ENCODE measurements at regions not wholly inside any gene's neighbourhood (a gene's known extent, or its start where the extent isn't known, plus 50 kb on each side); places are given as distances from the start of the nearest gene placed in this dataset.

DNA sequence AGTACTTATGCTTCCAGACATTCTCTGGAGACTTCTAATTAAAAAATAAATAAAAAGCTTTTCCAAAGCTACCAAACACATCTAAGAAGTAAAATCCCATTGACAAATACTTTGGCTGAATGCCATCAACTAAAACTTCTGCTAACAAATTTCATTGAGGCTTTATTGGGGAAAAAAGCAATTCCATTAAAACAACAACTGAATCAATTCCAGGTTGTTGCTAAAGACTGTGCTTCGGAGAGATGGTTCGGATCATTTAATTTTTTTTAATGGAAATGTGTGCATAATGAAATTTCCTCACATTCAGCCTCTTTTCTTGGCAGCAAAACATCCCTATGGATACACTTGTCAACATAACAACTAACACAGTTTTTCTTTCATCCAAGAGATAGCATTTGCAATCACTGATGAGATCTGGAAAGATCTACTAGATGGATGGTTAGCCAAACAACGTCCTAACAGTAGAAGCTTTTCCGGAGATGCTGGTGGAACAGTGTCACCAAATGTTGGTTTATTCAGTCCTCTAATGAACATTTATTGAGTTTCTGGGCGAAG, 446.1 kb upstream of the FAM98A start:
- CTCF ChIA-PET = interaction anchor here (0.7 kb wide), 1 partner anchor 641 kb away, joined by 3 read pairs; no protein-coding TSS in a partner anchor

DNA sequence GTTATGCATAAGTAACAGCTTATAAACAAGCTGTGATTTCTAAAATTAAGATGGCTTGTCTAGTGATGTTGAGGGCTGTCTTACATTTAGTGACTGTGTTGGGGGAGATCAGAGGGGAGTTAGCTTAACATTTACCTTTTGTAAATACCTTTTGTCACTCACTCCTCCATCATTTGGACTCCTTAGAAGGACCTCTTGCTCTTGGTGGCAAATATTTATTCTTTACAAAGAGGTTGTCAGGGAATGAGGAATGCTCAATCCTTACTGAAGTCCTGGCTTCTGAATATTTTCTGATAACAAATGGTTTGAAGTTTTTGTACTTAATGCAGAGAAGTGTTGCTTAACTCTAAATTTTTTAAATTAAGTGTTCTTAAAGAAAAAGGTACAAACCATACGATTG, 438.8 kb upstream of the FAM98A start:
- BruUV-seq (replicated peaks) = no TSS peak
- Histone ChIP-seq H3K4me3 (ENCODE audit: low read depth, low read length) (no peak overlapping the region), H3K27me3 (replicated peaks; ENCODE audit: control insufficient read depth, insufficient read depth, low read length) (no peaks in the 10 kb centered on the region), H3K9me3 (no peaks in the 10 kb centered on the region), H3K4me1 (no peaks in the 10 kb centered on the region), H3K36me3 (ENCODE audit: control insufficient read depth, insufficient read depth, low read length) (no peaks in the 10 kb centered on the region)
- Mint-ChIP-seq H3K9me3 (ENCODE audit: unreplicated experiment) (peaks cover under 1% of the 10 kb centered on the region), H3K4me3 (ENCODE audit: unreplicated experiment) (no peak overlapping the region), H3K36me3 (ENCODE audit: insufficient read depth, unreplicated experiment) (no peaks in the 10 kb centered on the region), H3K27ac (ENCODE audit: unreplicated experiment) (no peak overlapping the region), H3K27me3 (ENCODE audit: insufficient read depth, unreplicated experiment) (no peaks in the 10 kb centered on the region), H3K4me1 (ENCODE audit: low read depth, unreplicated experiment) (no peaks in the 10 kb centered on the region)
- intact Hi-C loops (cut with micrococcal nuclease; ENCODE audit: unreplicated experiment) = no loop called here
- no peak for DNase-seq
- CTCF ChIA-PET = no interaction called here
- TF ChIP-seq, protein P1, sequence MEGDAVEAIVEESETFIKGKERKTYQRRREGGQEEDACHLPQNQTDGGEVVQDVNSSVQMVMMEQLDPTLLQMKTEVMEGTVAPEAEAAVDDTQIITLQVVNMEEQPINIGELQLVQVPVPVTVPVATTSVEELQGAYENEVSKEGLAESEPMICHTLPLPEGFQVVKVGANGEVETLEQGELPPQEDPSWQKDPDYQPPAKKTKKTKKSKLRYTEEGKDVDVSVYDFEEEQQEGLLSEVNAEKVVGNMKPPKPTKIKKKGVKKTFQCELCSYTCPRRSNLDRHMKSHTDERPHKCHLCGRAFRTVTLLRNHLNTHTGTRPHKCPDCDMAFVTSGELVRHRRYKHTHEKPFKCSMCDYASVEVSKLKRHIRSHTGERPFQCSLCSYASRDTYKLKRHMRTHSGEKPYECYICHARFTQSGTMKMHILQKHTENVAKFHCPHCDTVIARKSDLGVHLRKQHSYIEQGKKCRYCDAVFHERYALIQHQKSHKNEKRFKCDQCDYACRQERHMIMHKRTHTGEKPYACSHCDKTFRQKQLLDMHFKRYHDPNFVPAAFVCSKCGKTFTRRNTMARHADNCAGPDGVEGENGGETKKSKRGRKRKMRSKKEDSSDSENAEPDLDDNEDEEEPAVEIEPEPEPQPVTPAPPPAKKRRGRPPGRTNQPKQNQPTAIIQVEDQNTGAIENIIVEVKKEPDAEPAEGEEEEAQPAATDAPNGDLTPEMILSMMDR (IDR thresholded peaks at IDR 0.05; ENCODE audit: insufficient read depth in 1 of 2, low read depth in 1 of 2, low read length in 1 of 2, severe bottlenecking in 1 of 2, unreplicated experiment in 1 of 2) = no peak
- POLR2A ChIA-PET = no interaction called here

More for the DNA sequence above, 446.1 kb upstream of the FAM98A start:
- Mint-ChIP-seq H3K36me3 (ENCODE audit: insufficient read depth, unreplicated experiment) (no peaks in the 10 kb centered on the region), H3K9me3 (ENCODE audit: unreplicated experiment) (peaks cover 11% of the 10 kb centered on the region), H3K27ac (ENCODE audit: unreplicated experiment) (no peak overlapping the region), H3K4me3 (ENCODE audit: unreplicated experiment) (no peak overlapping the region), H3K4me1 (ENCODE audit: low read depth, unreplicated experiment) (no peaks in the 10 kb centered on the region), H3K27me3 (ENCODE audit: insufficient read depth, unreplicated experiment) (no peaks in the 10 kb centered on the region)
- no peak for DNase-seq
- Histone ChIP-seq H3K4me3 (ENCODE audit: low read depth, low read length) (no peak overlapping the region), H3K9me3 (no peaks in the 10 kb centered on the region), H3K36me3 (ENCODE audit: control insufficient read depth, insufficient read depth, low read length) (no peaks in the 10 kb centered on the region), H3K4me1 (no peaks in the 10 kb centered on the region), H3K27me3 (replicated peaks; ENCODE audit: control insufficient read depth, insufficient read depth, low read length) (no peaks in the 10 kb centered on the region)
- POLR2A ChIA-PET = no interaction called here
- intact Hi-C loops (cut with micrococcal nuclease; ENCODE audit: unreplicated experiment) = no loop called here
- BruUV-seq (replicated peaks) = no TSS peak
- TF ChIP-seq, protein P1 (IDR thresholded peaks at IDR 0.05; ENCODE audit: insufficient read depth in 1 of 2, low read depth in 1 of 2, low read length in 1 of 2, severe bottlenecking in 1 of 2, unreplicated experiment in 1 of 2) = no peak

DNA sequence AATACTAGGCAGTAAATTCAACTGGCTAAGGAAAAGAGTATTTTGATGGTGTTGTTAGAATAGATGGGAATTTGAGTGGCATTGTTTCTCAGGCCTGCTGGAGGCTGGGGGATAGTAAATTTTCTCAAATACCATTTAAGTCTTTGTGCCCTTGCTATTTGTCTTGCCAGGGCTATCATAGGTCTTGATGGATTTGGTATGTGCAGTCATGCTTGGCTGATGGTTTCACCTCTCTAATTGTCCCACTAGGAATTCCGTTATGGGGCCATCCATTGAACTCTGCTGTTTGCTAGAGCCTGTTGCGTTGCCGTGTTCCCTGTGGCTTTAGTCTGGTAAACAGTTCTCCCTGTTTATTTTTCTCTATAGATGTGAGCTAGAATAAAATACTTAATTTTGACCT, 438.1 kb upstream of the FAM98A start:
- ChIA-PET POLR2A (no interaction called here), CTCF (interaction anchor here (1.0 kb wide), 1 partner anchor 24 kb away, joined by 3 read pairs; no protein-coding TSS in a partner anchor)
- H3K36me3 ChIP-seq (ENCODE audit: control insufficient read depth, insufficient read depth, low read length) = no peaks in the 10 kb centered on the region
- H3K4me1 Mint-ChIP-seq (ENCODE audit: low read depth, unreplicated experiment) = no peaks in the 10 kb centered on the region
- no peak for DNase-seq
- intact Hi-C loops (cut with micrococcal nuclease; ENCODE audit: unreplicated experiment) = no loop called here
- H3K9me3 Mint-ChIP-seq (ENCODE audit: unreplicated experiment) = no peaks in the 10 kb centered on the region
- BruUV-seq (replicated peaks) = no TSS peak
- no peak overlapping the region for H3K4me3 ChIP-seq (ENCODE audit: low read depth, low read length)
- no peaks in the 10 kb centered on the region for H3K27me3 Mint-ChIP-seq (ENCODE audit: insufficient read depth, unreplicated experiment)
- TF ChIP-seq, protein P1 (IDR thresholded peaks at IDR 0.05; ENCODE audit: insufficient read depth in 1 of 2, low read depth in 1 of 2, low read length in 1 of 2, severe bottlenecking in 1 of 2, unreplicated experiment in 1 of 2) = no peak
- no peaks in the 10 kb centered on the region for H3K9me3 ChIP-seq
- H3K27ac Mint-ChIP-seq (ENCODE audit: unreplicated experiment) = no peak overlapping the region
- no peaks in the 10 kb centered on the region for H3K36me3 Mint-ChIP-seq (ENCODE audit: insufficient read depth, unreplicated experiment)
- H3K4me1 ChIP-seq = no peaks in the 10 kb centered on the region
- no peaks in the 10 kb centered on the region for H3K27me3 ChIP-seq (replicated peaks; ENCODE audit: control insufficient read depth, insufficient read depth, low read length)
- no peak overlapping the region for H3K4me3 Mint-ChIP-seq (ENCODE audit: unreplicated experiment)

Measured in Caco-2 (cell line).